Right forelimb (tissue), 1 donor: ENCODE measurements at regions not wholly inside any gene's neighbourhood (a gene's known extent, or its start where the extent isn't known, plus 50 kb on each side); places are given as distances from the start of the nearest gene placed in this dataset.
"Not testable (repeated sequence)": the region's sequence is repeated elsewhere in the genome, so short reads cannot be mapped to it uniquely, and the experiment has no call there.

Source experiments
- DNase-seq: peaks from one replicate; pipeline ENCODE4 v3.0.0-alpha.2; 2018

- DNase-seq: no peak
Measured at GRCh38 chr18:42334931-42335330, 379.9 kb downstream of the PIK3C3 start.

GRCh38 chr18:42336139-42336538 is 381.1 kb downstream of the PIK3C3 start:
- DNase-seq: no peak

GRCh38 chr18:42337337-42337736 is 382.3 kb downstream of the PIK3C3 start:
- not testable (repeated sequence) for DNase-seq

GRCh38 chr18:42338683-42339082 is 383.6 kb downstream of the PIK3C3 start:
- no peak for DNase-seq

GRCh38 chr18:42339372-42339771 is 384.3 kb downstream of the PIK3C3 start:
- no peak for DNase-seq

GRCh38 chr18:42340423-42341009 is 385.5 kb downstream of the PIK3C3 start:
- no peak for DNase-seq

GRCh38 chr18:42341423-42341822 is 386.4 kb downstream of the PIK3C3 start:
- no peak for DNase-seq

GRCh38 chr18:42348722-42349121 is 393.7 kb downstream of the PIK3C3 start:
- no peak for DNase-seq

- no peak for DNase-seq
Measured at GRCh38 chr18:42351455-42351854, 396.4 kb downstream of the PIK3C3 start.

- DNase-seq: no peak
Measured at GRCh38 chr18:42360716-42361115, 405.7 kb downstream of the PIK3C3 start.

- DNase-seq: no peak
Measured at GRCh38 chr18:42363446-42364441, 408.7 kb downstream of the PIK3C3 start.

GRCh38 chr18:42364766-42365165 is 409.7 kb downstream of the PIK3C3 start:
- DNase-seq: no peak

GRCh38 chr18:42365591-42365990 is 410.6 kb downstream of the PIK3C3 start:
- no peak for DNase-seq

- DNase-seq: no peak
Measured at GRCh38 chr18:42373584-42373983, 418.6 kb downstream of the PIK3C3 start.

GRCh38 chr18:42374961-42375360 is 419.9 kb downstream of the PIK3C3 start:
- no peak for DNase-seq

- DNase-seq: not testable (repeated sequence)
Measured at GRCh38 chr18:42378854-42379253, 423.8 kb downstream of the PIK3C3 start.

GRCh38 chr18:42381236-42381635 is 426.2 kb downstream of the PIK3C3 start:
- DNase-seq: not testable (repeated sequence)

GRCh38 chr18:42392416-42392815 is 437.4 kb downstream of the PIK3C3 start:
- no peak for DNase-seq

GRCh38 chr18:42392926-42393325 is 437.9 kb downstream of the PIK3C3 start:
- DNase-seq: no peak

- DNase-seq: no peak
Measured at GRCh38 chr18:42394238-42394637, 439.2 kb downstream of the PIK3C3 start.

GRCh38 chr18:42401131-42401673 is 446.2 kb downstream of the PIK3C3 start:
- no peak for DNase-seq

- no peak for DNase-seq
Measured at GRCh38 chr18:42404151-42404550, 449.1 kb downstream of the PIK3C3 start.

GRCh38 chr18:42409005-42409404 is 454.0 kb downstream of the PIK3C3 start:
- DNase-seq: no peak

- no peak for DNase-seq
Measured at GRCh38 chr18:42412281-42412680, 457.2 kb downstream of the PIK3C3 start.
